ENCODE measurements at regions not wholly inside any gene's neighbourhood (a gene's known extent, or its start where the extent isn't known, plus 50 kb on each side); places are given as distances from the start of the nearest gene placed in this dataset.

DNA sequence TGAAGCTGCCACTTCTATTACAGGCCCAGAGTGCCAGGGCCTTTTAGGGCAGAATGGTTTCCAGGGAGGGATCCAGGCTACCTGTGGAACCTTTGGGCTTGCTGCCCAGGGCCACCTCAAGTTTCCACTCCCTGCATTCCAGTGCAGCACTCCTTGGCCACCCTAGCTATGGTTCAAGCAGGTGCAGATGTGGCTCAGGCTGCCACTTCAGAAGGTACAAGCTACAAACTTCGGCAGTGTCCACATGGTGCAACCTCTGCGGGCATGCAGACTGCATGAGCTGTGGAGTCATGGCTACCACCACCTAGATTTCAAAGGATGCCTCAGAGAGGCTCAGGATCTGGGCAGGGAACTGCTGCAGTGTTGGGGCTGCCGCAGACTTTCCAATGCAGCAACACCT lies 248.1 kb upstream of the UBE2E3 start:
- no peaks in the 10 kb centered on the region for H3K9me3 ChIP-seq (ENCODE audit: control insufficient read depth in 1 of 2, insufficient read depth in 1 of 2, low read depth in 1 of 2, low read length in 2 of 2)
- H3K27me3 ChIP-seq (ENCODE audit: insufficient read depth, low read length): no peaks in the 10 kb centered on the region
- no TSS peak for BruUV-seq (replicated peaks)
- ChIA-PET POLR2A (no interaction called here), CTCF (no interaction called here), RAD21 (ENCODE audit: low non-redundant PET in 1 of 2, low total read pairs in 2 of 2, uncharacterized antibody in 2 of 2, unreplicated experiment in 2 of 2) (interaction anchor here in 1 of 2 experiments (0.7 kb wide), 1 partner anchor 386 kb away, joined by 3 read pairs; no protein-coding TSS in a partner anchor)
- no peaks in the 10 kb centered on the region for H4K20me1 ChIP-seq (ENCODE audit: insufficient read depth)
- DNase-seq (ENCODE audit: low read depth, low spot score) (no peak), ATAC-seq (no peak)
- H3K4me2 ChIP-seq (ENCODE audit: low read length): no peak overlapping the region
- H3K79me2 ChIP-seq (ENCODE audit: insufficient read depth, low read length): no peaks in the 10 kb centered on the region
- H3K27ac ChIP-seq (ENCODE audit: low read depth, low read length): no peak overlapping the region
- H3K4me1 ChIP-seq (ENCODE audit: control insufficient read depth in 1 of 2, insufficient read depth in 2 of 2, low read length in 2 of 2): peaks cover 0 to 7% of the 10 kb centered on the region in 2 experiments; a peak in 2 of 4 replicates
- TF ChIP-seq ZFX (IDR thresholded peaks at IDR 0.05) (no peak), CTCF (IDR thresholded peaks at IDR 0.05 in 2 of 3, conservative IDR thresholded peaks at IDR 0.05 in 1 of 3; ENCODE audit: borderline replicate concordance in 1 of 3, insufficient read depth in 1 of 3, low read depth in 2 of 3, low read length in 2 of 3) (no peak), SRF (IDR thresholded peaks at IDR 0.05; ENCODE audit: low read depth) (no peak), POLR2AphosphoS5 (IDR thresholded peaks at IDR 0.05; ENCODE audit: low read depth, low read length) (no peak), YY1 (IDR thresholded peaks at IDR 0.05; ENCODE audit: extremely low read depth, insufficient replicate concordance, low read depth, low read length) (no peak), ZBTB33 (IDR thresholded peaks at IDR 0.05; ENCODE audit: extremely low read depth, insufficient replicate concordance, low read length) (no peak), EZH2phosphoT487 (IDR thresholded peaks at IDR 0.05; ENCODE audit: borderline replicate concordance) (no peak), JUND (IDR thresholded peaks at IDR 0.05) (no peak)
- TF ChIP-seq, protein P1, sequence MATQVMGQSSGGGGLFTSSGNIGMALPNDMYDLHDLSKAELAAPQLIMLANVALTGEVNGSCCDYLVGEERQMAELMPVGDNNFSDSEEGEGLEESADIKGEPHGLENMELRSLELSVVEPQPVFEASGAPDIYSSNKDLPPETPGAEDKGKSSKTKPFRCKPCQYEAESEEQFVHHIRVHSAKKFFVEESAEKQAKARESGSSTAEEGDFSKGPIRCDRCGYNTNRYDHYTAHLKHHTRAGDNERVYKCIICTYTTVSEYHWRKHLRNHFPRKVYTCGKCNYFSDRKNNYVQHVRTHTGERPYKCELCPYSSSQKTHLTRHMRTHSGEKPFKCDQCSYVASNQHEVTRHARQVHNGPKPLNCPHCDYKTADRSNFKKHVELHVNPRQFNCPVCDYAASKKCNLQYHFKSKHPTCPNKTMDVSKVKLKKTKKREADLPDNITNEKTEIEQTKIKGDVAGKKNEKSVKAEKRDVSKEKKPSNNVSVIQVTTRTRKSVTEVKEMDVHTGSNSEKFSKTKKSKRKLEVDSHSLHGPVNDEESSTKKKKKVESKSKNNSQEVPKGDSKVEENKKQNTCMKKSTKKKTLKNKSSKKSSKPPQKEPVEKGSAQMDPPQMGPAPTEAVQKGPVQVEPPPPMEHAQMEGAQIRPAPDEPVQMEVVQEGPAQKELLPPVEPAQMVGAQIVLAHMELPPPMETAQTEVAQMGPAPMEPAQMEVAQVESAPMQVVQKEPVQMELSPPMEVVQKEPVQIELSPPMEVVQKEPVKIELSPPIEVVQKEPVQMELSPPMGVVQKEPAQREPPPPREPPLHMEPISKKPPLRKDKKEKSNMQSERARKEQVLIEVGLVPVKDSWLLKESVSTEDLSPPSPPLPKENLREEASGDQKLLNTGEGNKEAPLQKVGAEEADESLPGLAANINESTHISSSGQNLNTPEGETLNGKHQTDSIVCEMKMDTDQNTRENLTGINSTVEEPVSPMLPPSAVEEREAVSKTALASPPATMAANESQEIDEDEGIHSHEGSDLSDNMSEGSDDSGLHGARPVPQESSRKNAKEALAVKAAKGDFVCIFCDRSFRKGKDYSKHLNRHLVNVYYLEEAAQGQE (IDR thresholded peaks at IDR 0.05; ENCODE audit: low read depth): no peak
- H3K4me3 ChIP-seq (replicated peaks in 1 of 2; ENCODE audit: low read depth in 1 of 2, low read length in 2 of 2): no peak overlapping the region
- H3K9me2 ChIP-seq (ENCODE audit: insufficient read depth): no peaks in the 10 kb centered on the region
- intact Hi-C loops (cut with micrococcal nuclease): no loop called here
- H3K36me3 ChIP-seq (ENCODE audit: control insufficient read depth in 1 of 2, insufficient read depth in 2 of 2, low read length in 2 of 2): no peaks in the 10 kb centered on the region
- H2AFZ ChIP-seq (ENCODE audit: low read depth, low read length, poor library complexity, severe bottlenecking): no peak overlapping the region
- no peak overlapping the region for H3K9ac ChIP-seq (ENCODE audit: low read length)
